ENCODE measurements at regions not wholly inside any gene's neighbourhood (a gene's known extent, or its start where the extent isn't known, plus 50 kb on each side); places are given as distances from the start of the nearest gene placed in this dataset.

GRCh38 chr2:187272255-187272654 lies 175.8 kb downstream of the CALCRL start:
- no peak for TF ChIP-seq OSR1 (CRISPR knock-in tag; IDR thresholded peaks at IDR 0.05)
- TF ChIP-seq PATZ1 (CRISPR knock-in tag; IDR thresholded peaks at IDR 0.05; ENCODE audit: borderline replicate concordance): no peak
- TF ChIP-seq RARB (CRISPR knock-in tag; IDR thresholded peaks at IDR 0.05): no peak
- TF ChIP-seq CSDC2 (CRISPR knock-in tag; IDR thresholded peaks at IDR 0.05): no peak
- no peak for TF ChIP-seq BACH2 (CRISPR knock-in tag; IDR thresholded peaks at IDR 0.05; ENCODE audit: borderline replicate concordance)
- no peak for TF ChIP-seq ESRRG (CRISPR knock-in tag; IDR thresholded peaks at IDR 0.05)
- TF ChIP-seq TCF4 (CRISPR knock-in tag; IDR thresholded peaks at IDR 0.05; ENCODE audit: borderline replicate concordance): no peak
- TF ChIP-seq ARNTL (CRISPR knock-in tag; IDR thresholded peaks at IDR 0.05; ENCODE audit: borderline replicate concordance, low read depth): no peak
- TF ChIP-seq ZFP30 (CRISPR knock-in tag; IDR thresholded peaks at IDR 0.05): no peak
- no peak for TF ChIP-seq TSHZ2 (CRISPR knock-in tag; IDR thresholded peaks at IDR 0.05)
- TF ChIP-seq ZFP3 (CRISPR knock-in tag; IDR thresholded peaks at IDR 0.05): no peak
- no peak for TF ChIP-seq SNAI2 (CRISPR knock-in tag; IDR thresholded peaks at IDR 0.05)
- TF ChIP-seq ZNF565 (CRISPR knock-in tag; conservative IDR thresholded peaks at IDR 0.05; ENCODE audit: low read depth): no peak
- TF ChIP-seq CSRNP3 (CRISPR knock-in tag; IDR thresholded peaks at IDR 0.05): no peak

All from SK-N-SH treated with all-trans-retinoic acid at 6 μM for 48 hours (cell line).